Motor neuron (in vitro differentiated cells): ENCODE measurements at regions not wholly inside any gene's neighbourhood (a gene's known extent, or its start where the extent isn't known, plus 50 kb on each side); places are given as distances from the start of the nearest gene placed in this dataset.

Experiments used
- ATAC-seq, 8 experiments: fragments of 200-7000 bp; cut with Tn5 transposase; replicated peaks in 6 of 8; 2 replicates each; pipeline ENCODE4 v1.8.0; 2021; ENCODE audit warnings: mild to moderate bottlenecking in 8 of 8, moderate library complexity in 8 of 8
- H3K27ac ChIP-seq, 2 donors: fragments of 250-450 bp; sonication (Bioruptor Pico); 2 replicates each; pipeline ENCODE4 v1.9.0; 2021; ENCODE audit warnings: antibody characterized with exemption in 2 of 2, mild to moderate bottlenecking in 2 of 2, moderate library complexity in 1 of 2
- H3K4me1 ChIP-seq, 2 donors: fragments of 250-450 bp; sonication (Bioruptor Pico); replicated peaks in 1 of 2; 2 replicates each; pipeline ENCODE4 v1.6.1; 2021; ENCODE audit warnings: antibody characterized with exemption in 2 of 2, mild to moderate bottlenecking in 2 of 2, moderate library complexity in 1 of 2
- H3K4me3 ChIP-seq, 5 donors: fragments of 250-450 bp; sonication (Bioruptor Pico); 2 replicates each; pipeline ENCODE4 v1.9.0; 2021; ENCODE audit warnings: antibody characterized with exemption in 5 of 5, mild to moderate bottlenecking in 5 of 5, moderate library complexity in 4 of 5
- WGBS, 10 experiments: fragments of 450-650 bp; shearing (Covaris generic); methylation state at CpG; one replicate each; pipeline ENCODE4 v1.0.0; 2022; 5-methylcytosine and 5-hydroxymethylcytosine counted together
- in situ Hi-C, 9 experiments: fragments of 400-800 bp; cut with MboI; loops; one replicate each; pipeline ENCODE4 v1.15.0; 2021; ENCODE audit warnings: low sequenced_read_pairs in 9 of 9, low pct_unique_long_range_greater_than_20kb in 2 of 9; ENCODE audit not compliant: unreplicated experiment in 9 of 9

DNA sequence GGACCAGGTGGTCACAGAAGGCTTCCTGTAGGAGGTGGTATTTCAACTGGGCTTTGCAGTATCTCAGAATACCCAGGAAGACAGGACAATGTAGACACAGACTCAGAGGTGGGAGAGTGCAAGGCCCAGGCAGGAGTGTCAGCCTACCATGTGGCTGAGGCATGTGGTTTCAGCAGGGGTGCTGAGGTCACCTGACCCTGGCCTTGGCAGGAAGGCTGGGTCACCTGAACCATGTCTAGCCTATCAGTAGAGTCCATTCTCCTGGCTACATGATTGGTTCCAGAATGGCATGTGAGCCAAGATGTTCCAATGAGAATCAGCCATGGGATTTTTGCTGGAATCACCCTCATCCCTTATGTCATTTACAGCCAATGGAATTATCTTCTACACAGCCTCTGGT is 169.4 kb downstream of the ACTL8 start:
- Histone ChIP-seq H3K27ac (no peak overlapping the region), H3K4me3 (no peak overlapping the region), H3K4me1 (peaks cover 2 to 24% of the 10 kb centered on the region in 2 donors)
- ATAC-seq, result no peak
- in situ Hi-C loops, result loop anchor here in 4 of 9 experiments (25.0 kb wide), 6 partner anchors 163 to 638 kb away; partner anchors contain the start of gene IGSF21 (in 1 of the 4)

GRCh38 chr1:17925290-17926237 is 170.4 kb downstream of the ACTL8 start:
- H3K4me3 ChIP-seq, result no peak overlapping the region
- H3K4me1 ChIP-seq, result peaks cover 2 to 22% of the 10 kb centered on the region in 2 donors
- no peak overlapping the region for H3K27ac ChIP-seq
- in situ Hi-C loops, result no loop called here
- WGBS, 10 experiments, result 20 to 80% (median 53%) methylated on average over 1 to 14 of the region's 15 CpGs
- peak in 4 of 8 experiments; percentile 35 to 63 (median 56) for ATAC-seq

- Histone ChIP-seq H3K4me1 (peaks cover 2 to 22% of the 10 kb centered on the region in 2 donors), H3K4me3 (no peak overlapping the region)
- WGBS, 10 experiments, result 61 to 100% (median 90%) methylated on average over 1 to 3 of the region's 4 CpGs; no CpG with 5 or more reads in 4 of the 10 experiments
Observed at GRCh38 chr1:17926906-17927305, 171.8 kb downstream of the ACTL8 start.

GRCh38 chr1:17927952-17928351 is 172.8 kb downstream of the ACTL8 start:
- Histone ChIP-seq H3K27ac (no peak overlapping the region), H3K4me1 (peaks cover 2 to 26% of the 10 kb centered on the region in 2 donors), H3K4me3 (no peak overlapping the region)
- in situ Hi-C loops, result no loop called here
- 0 to 100% (median 36%) methylated on average over 1 to 7 of the region's 7 CpGs; no CpG with 5 or more reads in 2 of the 10 experiments for WGBS, 10 experiments
- peak in 3 of 8 experiments; percentile 59 to 98 (median 64) for ATAC-seq

More at GRCh38 chr1:17926906-17927305, 171.8 kb downstream of the ACTL8 start:
- in situ Hi-C loops, result no loop called here
- no peak overlapping the region for H3K27ac ChIP-seq
- no peak for ATAC-seq

DNA sequence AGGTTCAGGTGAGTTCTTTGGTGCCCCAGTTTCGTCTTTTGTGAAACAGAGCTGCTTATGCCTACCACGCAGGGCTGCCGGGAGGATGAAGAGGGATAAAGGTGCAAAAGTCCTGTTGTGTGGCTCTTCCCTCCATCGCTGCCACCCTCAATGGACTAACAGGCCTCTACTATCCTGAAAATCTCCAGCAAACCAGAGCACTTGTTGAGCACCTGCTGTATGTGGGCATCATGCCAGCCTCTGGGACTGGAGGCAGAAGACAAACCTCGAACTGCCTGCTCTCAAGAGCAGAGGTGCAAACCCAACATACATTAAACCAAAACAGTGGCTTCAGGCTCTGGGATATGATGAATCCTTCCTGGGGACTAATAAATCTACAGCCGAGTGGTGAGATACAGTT is 174.1 kb downstream of the ACTL8 start:
- ATAC-seq, result no peak
- Histone ChIP-seq H3K4me1 (peaks cover 11 to 39% of the 10 kb centered on the region in 2 donors), H3K27ac (no peak overlapping the region), H3K4me3 (no peak overlapping the region)
- in situ Hi-C loops, result no loop called here
- WGBS, 10 experiments, result 57 to 100% (median 82%) methylated on average over 1 to 6 of the region's 6 CpGs; no CpG with 5 or more reads in 2 of the 10 experiments

DNA sequence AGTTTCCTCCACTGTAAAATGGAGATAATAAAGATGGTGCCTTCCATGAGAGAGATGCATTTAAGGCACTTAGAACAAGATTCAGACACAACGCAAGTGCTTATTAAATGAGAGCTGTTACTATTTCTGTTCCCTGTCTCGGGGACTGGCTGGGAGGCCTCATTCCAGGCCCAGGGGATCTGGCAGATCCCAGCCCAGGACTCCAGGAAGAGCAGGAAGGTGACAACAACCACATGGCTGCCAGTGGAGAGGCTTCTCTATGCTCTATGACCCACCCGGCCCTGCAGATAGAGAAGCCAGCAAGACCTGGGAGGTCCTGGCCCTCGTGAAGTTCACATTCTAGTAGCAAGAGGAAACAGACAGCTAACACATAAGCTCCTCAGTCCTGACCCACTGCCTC is 175.5 kb downstream of the ACTL8 start:
- no peak overlapping the region for H3K27ac ChIP-seq
- peaks cover 10 to 34% of the 10 kb centered on the region in 2 donors for H3K4me1 ChIP-seq
- H3K4me3 ChIP-seq, result no peak overlapping the region
- in situ Hi-C loops, result no loop called here
- ATAC-seq, result no peak
- 0 to 83% (median 72%) methylated on average over 1 to 3 of the region's 4 CpGs; no CpG with 5 or more reads in 2 of the 10 experiments for WGBS, 10 experiments

DNA sequence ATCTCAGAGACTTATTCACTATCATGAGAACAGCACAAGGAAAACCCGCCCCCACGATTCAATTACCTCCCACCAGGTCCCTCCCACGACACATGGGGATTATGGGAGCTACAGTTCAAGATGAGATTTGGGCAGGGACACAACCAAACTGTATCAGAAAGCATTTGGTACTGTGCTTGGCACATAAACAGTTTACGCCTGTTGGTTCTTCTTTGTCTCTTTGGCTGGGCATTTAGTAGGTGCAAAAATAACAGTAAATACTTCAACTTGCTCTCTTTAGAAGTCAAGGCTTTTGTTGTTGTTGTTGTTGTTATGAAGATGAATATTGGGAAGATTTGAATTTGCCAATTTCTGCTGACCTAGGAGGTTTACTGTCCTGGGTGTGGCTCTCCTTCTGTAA is 175.4 kb upstream of the IGSF21 start:
- no peak overlapping the region for H3K27ac ChIP-seq
- no peak overlapping the region for H3K4me3 ChIP-seq
- no peak for ATAC-seq
- in situ Hi-C loops, result no loop called here
- WGBS, 10 experiments, result 0 to 100% (median 67%) methylated on average over 1 to 4 of the region's 4 CpGs; no CpG with 5 or more reads in 1 of the 10 experiments
- peaks cover 9 to 29% of the 10 kb centered on the region in 2 donors for H3K4me1 ChIP-seq

- no peak overlapping the region for H3K4me3 ChIP-seq
- WGBS, 10 experiments, result 0 to 80% (median 61%) methylated on average over 1 to 7 of the region's 7 CpGs
- in situ Hi-C loops, result no loop called here
- ATAC-seq, result peak in 3 of 8 experiments; percentile 62 to 79 (median 68)
- H3K4me1 ChIP-seq, result peaks cover 9 to 29% of the 10 kb centered on the region in 2 donors
- H3K27ac ChIP-seq, result no peak overlapping the region
Observed at GRCh38 chr1:17933501-17933900, 174.1 kb upstream of the IGSF21 start.

DNA sequence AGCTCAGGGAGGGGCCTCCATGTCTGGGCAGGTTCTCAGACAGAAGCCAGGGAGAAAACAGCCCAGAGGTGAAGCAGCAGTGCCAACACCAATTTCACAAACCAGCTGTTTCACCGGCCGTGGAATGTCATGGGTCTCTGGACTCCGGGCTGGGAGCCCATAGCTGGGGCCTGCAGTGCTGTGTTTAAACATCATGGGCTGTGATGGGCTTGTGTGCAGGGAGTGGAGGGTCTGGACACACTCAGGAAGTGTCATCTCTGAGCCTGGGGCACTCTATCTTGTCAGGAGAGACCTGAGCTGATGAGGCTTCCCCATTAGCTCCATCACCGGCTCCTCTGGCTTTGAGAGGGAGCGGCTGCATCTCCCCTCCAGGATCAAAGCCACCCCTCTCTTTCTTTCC is 173.6 kb upstream of the IGSF21 start:
- peak in 3 of 8 experiments; percentile 39 to 53 (median 51) for ATAC-seq
- in situ Hi-C loops, result no loop called here
- 0 to 88% (median 51%) methylated on average over 1 to 5 of the region's 5 CpGs; no CpG with 5 or more reads in 5 of the 10 experiments for WGBS, 10 experiments
- H3K4me1 ChIP-seq, result peaks cover 9 to 25% of the 10 kb centered on the region in 2 donors
- no peak overlapping the region for H3K4me3 ChIP-seq
- peak overlapping the region in 1 of 2 donors; percentile 57 for H3K27ac ChIP-seq

DNA sequence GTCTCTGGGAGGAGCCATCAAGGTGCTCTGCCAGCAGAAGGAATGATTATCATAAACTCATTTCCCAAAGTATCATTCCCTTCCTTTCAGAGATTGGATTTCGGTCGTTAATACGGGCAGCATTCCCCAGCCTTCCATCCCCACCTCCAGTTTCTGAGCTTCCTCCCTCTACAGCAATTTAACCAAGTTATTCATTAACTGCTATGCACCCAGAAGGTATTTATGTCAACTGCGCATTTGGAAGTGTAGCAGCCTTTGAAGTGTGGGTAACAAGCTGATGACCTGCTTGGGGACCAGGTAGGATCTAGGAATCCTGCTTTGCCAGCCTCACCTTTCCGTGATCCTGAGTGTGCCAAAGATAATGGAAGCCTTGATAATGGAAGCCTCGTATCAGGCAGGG is 172.4 kb upstream of the IGSF21 start:
- Histone ChIP-seq H3K4me1 (peaks cover 9 to 18% of the 10 kb centered on the region in 2 donors), H3K27ac (no peak overlapping the region), H3K4me3 (no peak overlapping the region)
- no peak for ATAC-seq
- in situ Hi-C loops, result no loop called here
- WGBS, 10 experiments, result 11 to 62% (median 49%) methylated on average over 1 to 6 of the region's 6 CpGs; no CpG with 5 or more reads in 1 of the 10 experiments

GRCh38 chr1:17941431-17942189 is 166.0 kb upstream of the IGSF21 start:
- in situ Hi-C loops, result no loop called here
- no peaks in the 10 kb centered on the region for H3K4me1 ChIP-seq
- WGBS, 10 experiments, result 0 to 82% (median 60%) methylated on average over 1 to 6 of the region's 6 CpGs; no CpG with 5 or more reads in 1 of the 10 experiments
- H3K27ac ChIP-seq, result no peak overlapping the region
- ATAC-seq, result peak in 3 of 8 experiments; percentile 56 to 84 (median 59)
- no peak overlapping the region for H3K4me3 ChIP-seq

DNA sequence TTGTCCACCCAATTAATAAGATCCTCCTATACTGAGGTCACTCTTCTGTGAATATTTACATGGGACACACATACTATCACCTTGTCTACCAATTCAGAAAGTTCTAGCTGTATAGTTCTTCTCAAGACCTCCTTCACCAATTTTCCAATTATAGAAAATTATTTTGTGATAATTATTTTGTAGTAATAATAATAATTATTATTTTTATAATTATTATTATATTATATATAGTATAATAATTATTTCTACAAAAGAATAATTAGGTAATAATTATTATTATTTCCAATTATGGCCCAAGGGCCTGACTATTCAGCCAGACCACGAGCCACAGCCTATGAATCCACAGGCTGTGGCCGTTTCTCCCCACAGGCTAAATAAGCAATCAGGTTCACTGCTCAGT is 164.1 kb upstream of the IGSF21 start:
- Histone ChIP-seq H3K4me3 (no peak overlapping the region), H3K27ac (no peak overlapping the region), H3K4me1 (peaks cover 2 to 3% of the 10 kb centered on the region in 2 donors)
- 9 to 100% (median 77%) methylated on average over 1 to 2 of the region's 2 CpGs; no CpG with 5 or more reads in 3 of the 10 experiments for WGBS, 10 experiments
- no peak for ATAC-seq
- in situ Hi-C loops, result no loop called here

DNA sequence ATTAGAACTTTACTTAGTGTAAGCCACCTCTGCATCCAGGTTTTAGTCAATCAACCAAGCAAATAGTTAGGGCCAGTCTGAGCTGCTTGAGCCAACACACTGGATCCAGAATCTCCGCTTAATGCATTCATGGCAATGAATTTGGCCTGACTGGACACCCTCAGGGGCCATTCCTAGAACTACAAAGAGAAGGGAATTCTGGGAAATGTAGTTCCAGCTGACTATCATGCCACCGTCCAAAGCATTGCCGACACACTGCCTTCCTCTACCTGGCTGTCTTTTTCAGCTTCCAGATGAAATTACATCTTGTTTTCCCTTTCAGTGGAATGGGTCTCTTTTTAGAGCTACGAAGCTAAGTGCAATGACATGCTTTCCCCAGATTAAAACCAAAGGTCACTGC is 163.0 kb upstream of the IGSF21 start:
- ATAC-seq, result peak in 1 of 8 experiments; percentile 28
- WGBS, 10 experiments, result 0 to 100% (median 63%) methylated on average over 1 to 4 of the region's 4 CpGs
- Histone ChIP-seq H3K4me1 (peaks cover 7 to 8% of the 10 kb centered on the region in 2 donors), H3K4me3 (no peak overlapping the region), H3K27ac (no peak overlapping the region)
- in situ Hi-C loops, result no loop called here
